Glutamatergic neuron (in vitro differentiated cells): ENCODE measurements at regions not wholly inside any gene's neighbourhood (a gene's known extent, or its start where the extent isn't known, plus 50 kb on each side); places are given as distances from the start of the nearest gene placed in this dataset.

Experiments
- DNase-seq: peaks from one replicate; pipeline ENCODE4 v3.0.0; 2022
- H3K27ac Mint-ChIP-seq: one replicate; pipeline ENCODE4 v1.8.0; 2020; ENCODE audit warnings: mild to moderate bottlenecking, mixed read lengths, inconsistent platforms; ENCODE audit not compliant: unreplicated experiment
- H3K27me3 Mint-ChIP-seq: one replicate; pipeline ENCODE4 v1.8.0; 2020; ENCODE audit warnings: mild to moderate bottlenecking, moderate library complexity, mixed read lengths, inconsistent platforms; ENCODE audit not compliant: unreplicated experiment
- H3K36me3 Mint-ChIP-seq: one replicate; pipeline ENCODE4 v1.8.0; 2020; ENCODE audit warnings: mild to moderate bottlenecking, mixed read lengths, inconsistent platforms; ENCODE audit not compliant: unreplicated experiment
- H3K4me1 Mint-ChIP-seq: one replicate; pipeline ENCODE4 v1.8.0; 2020; ENCODE audit warnings: mild to moderate bottlenecking, low read depth, mixed read lengths, inconsistent platforms; ENCODE audit not compliant: unreplicated experiment
- H3K4me3 Mint-ChIP-seq: one replicate; pipeline ENCODE4 v1.8.0; 2020; ENCODE audit warnings: mild to moderate bottlenecking, mixed read lengths, inconsistent platforms; ENCODE audit not compliant: unreplicated experiment
- H3K9me3 Mint-ChIP-seq: one replicate; pipeline ENCODE4 v1.8.0; 2020; ENCODE audit warnings: mild to moderate bottlenecking, moderate library complexity, mixed read lengths, inconsistent platforms; ENCODE audit not compliant: unreplicated experiment
- CTCF ChIP-seq: fragments of 200-600 bp; sonication (generic); IDR thresholded peaks from one replicate; pipeline ENCODE4 v1.5.0; 2021; ENCODE audit not compliant: partially characterized antibody, unreplicated experiment

- H3K9me3 Mint-ChIP-seq, result no peaks in the 10 kb centered on the region
- no peak overlapping the region for H3K4me3 Mint-ChIP-seq
- no peak for DNase-seq
- peaks cover 3% of the 10 kb centered on the region for H3K4me1 Mint-ChIP-seq
- H3K27ac Mint-ChIP-seq, result no peak overlapping the region
- TF ChIP-seq CTCF, result no peak
- H3K36me3 Mint-ChIP-seq, result no peaks in the 10 kb centered on the region
- no peaks in the 10 kb centered on the region for H3K27me3 Mint-ChIP-seq
Observed at GRCh38 chr6:8645212-8645611, 209.9 kb upstream of the SLC35B3 start.

- peaks cover 3% of the 10 kb centered on the region for H3K4me1 Mint-ChIP-seq
- H3K4me3 Mint-ChIP-seq, result no peak overlapping the region
- H3K36me3 Mint-ChIP-seq, result no peaks in the 10 kb centered on the region
- no peaks in the 10 kb centered on the region for H3K9me3 Mint-ChIP-seq
- no peaks in the 10 kb centered on the region for H3K27me3 Mint-ChIP-seq
- no peak for TF ChIP-seq CTCF
- H3K27ac Mint-ChIP-seq, result no peak overlapping the region
- DNase-seq, result no peak
Observed at GRCh38 chr6:8644306-8644705, 209.0 kb upstream of the SLC35B3 start.

GRCh38 chr6:8642854-8643253 lies 207.5 kb upstream of the SLC35B3 start:
- Mint-ChIP-seq H3K27ac (no peak overlapping the region), H3K4me3 (no peak overlapping the region), H3K4me1 (peaks cover 3% of the 10 kb centered on the region), H3K9me3 (no peaks in the 10 kb centered on the region), H3K36me3 (no peaks in the 10 kb centered on the region), H3K27me3 (no peaks in the 10 kb centered on the region)
- DNase-seq, result no peak
- TF ChIP-seq CTCF, result no peak

- no peaks in the 10 kb centered on the region for H3K27me3 Mint-ChIP-seq
Observed at GRCh38 chr6:8642131-8642530, 206.8 kb upstream of the SLC35B3 start.

More at GRCh38 chr6:8642131-8642530, 206.8 kb upstream of the SLC35B3 start:
- TF ChIP-seq CTCF, result no peak
- no peak overlapping the region for H3K4me3 Mint-ChIP-seq
- no peaks in the 10 kb centered on the region for H3K36me3 Mint-ChIP-seq
- DNase-seq, result no peak
- H3K27ac Mint-ChIP-seq, result no peak overlapping the region
- no peaks in the 10 kb centered on the region for H3K9me3 Mint-ChIP-seq
- peaks cover 3% of the 10 kb centered on the region for H3K4me1 Mint-ChIP-seq
